ENCODE measurements at regions not wholly inside any gene's neighbourhood (a gene's known extent, or its start where the extent isn't known, plus 50 kb on each side); places are given as distances from the start of the nearest gene placed in this dataset.

DNA sequence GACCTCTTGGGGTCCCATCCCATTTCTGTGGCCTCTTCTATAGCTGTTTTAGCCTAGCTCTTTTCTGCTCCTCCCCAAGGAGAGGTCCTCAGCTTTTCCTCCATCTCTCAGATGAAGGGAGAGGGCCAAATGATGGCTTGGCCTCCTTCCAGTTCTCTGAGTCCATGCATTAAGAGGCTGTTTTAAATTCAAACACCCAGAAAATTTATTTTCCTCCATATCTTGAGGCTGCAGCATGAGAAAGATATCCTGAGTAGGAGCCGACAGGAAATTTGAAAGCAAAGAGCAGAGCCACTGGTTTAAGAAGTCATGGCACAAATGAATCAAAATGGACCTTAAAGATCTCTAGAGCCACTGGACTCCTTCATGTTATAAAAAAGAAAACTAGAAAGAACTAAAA lies 558.8 kb downstream of the MID1IP1 start:
- Histone ChIP-seq H2BK120ac (ENCODE audit: low read depth, low read length, poor library complexity, severe bottlenecking) (no peak overlapping the region), H3K23ac (ENCODE audit: insufficient read length, low read depth, low read length) (no peak overlapping the region), H2BK15ac (ENCODE audit: low read depth, low read length) (no peak overlapping the region), H3K14ac (ENCODE audit: insufficient read depth, low read length) (no peak overlapping the region), H3K27ac (ENCODE audit: insufficient read length, low read depth, low read length) (no peak overlapping the region), H3K18ac (ENCODE audit: insufficient read length, low read depth, low read length) (no peak overlapping the region), H3K79me1 (ENCODE audit: insufficient read depth, low read depth, low read length, poor library complexity, severe bottlenecking) (no peaks in the 10 kb centered on the region), H2BK5ac (ENCODE audit: insufficient read length, low read length) (no peak overlapping the region), H3K9ac (ENCODE audit: extremely low read depth, insufficient read length, low read length) (no peak overlapping the region), H3K4ac (ENCODE audit: low read depth, low read length) (no peak overlapping the region), H3K4me1 (ENCODE audit: insufficient read depth, low read length) (no peaks in the 10 kb centered on the region), H2BK20ac (ENCODE audit: low read depth, low read length, poor library complexity, severe bottlenecking) (no peak overlapping the region), H3T11ph (ENCODE audit: low read length) (no peak overlapping the region), H4K91ac (ENCODE audit: insufficient read length, low read depth, low read length) (no peak overlapping the region), H4K8ac (replicated peaks; ENCODE audit: insufficient read length, low read depth, low read length) (no peak overlapping the region), H3K4me2 (ENCODE audit: insufficient read depth, insufficient read length, low read length) (no peak overlapping the region), H4K20me1 (ENCODE audit: control insufficient read depth, insufficient read depth, insufficient read length) (no peaks in the 10 kb centered on the region), H2AK5ac (ENCODE audit: insufficient read length, low read length) (no peak overlapping the region), H4K5ac (ENCODE audit: insufficient read length, low read depth, low read length) (no peak overlapping the region), H3K23me2 (ENCODE audit: insufficient read length, low read depth, low read length, poor library complexity, severe bottlenecking) (no peaks in the 10 kb centered on the region), H3K9me3 (ENCODE audit: control insufficient read depth, low read depth, low read length) (no peaks in the 10 kb centered on the region), H2AFZ (ENCODE audit: low read length) (no peak overlapping the region), H3K79me2 (ENCODE audit: insufficient read depth, low read length) (no peaks in the 10 kb centered on the region), H3K56ac (ENCODE audit: insufficient read length, low read depth, low read length) (no peak overlapping the region), H2BK12ac (ENCODE audit: insufficient read length, low read depth, low read length) (no peak overlapping the region), H3K27me3 (ENCODE audit: insufficient read depth, low read length) (no peaks in the 10 kb centered on the region; the same call in 1 of the 2 replicates)
- H3K9me3 Mint-ChIP-seq, result peaks cover 63 to 71% of the 10 kb centered on the region in 2 experiments
- H3K27ac Mint-ChIP-seq, result no peak overlapping the region
- no CpG with 5 or more reads among the region's 1 CpG for WGBS (ENCODE audit: extremely low coverage, insufficient read length, low lambda C conversion rate)
- no peak overlapping the region for H3K4me3 Mint-ChIP-seq
- H3K36me3 Mint-ChIP-seq (ENCODE audit: insufficient read depth in 1 of 3, low read depth in 3 of 3), result peaks cover 0 to 3% (median 0%) of the 10 kb centered on the region in 3 experiments; a peak in 4 of 7 replicates
- DNase-seq, result no peak
- H3K4me1 Mint-ChIP-seq, result no peaks in the 10 kb centered on the region
- H3K27me3 Mint-ChIP-seq (ENCODE audit: low read depth), result no peaks in the 10 kb centered on the region; the same call in 1 of the 2 replicates
- TF ChIP-seq, protein P1, sequence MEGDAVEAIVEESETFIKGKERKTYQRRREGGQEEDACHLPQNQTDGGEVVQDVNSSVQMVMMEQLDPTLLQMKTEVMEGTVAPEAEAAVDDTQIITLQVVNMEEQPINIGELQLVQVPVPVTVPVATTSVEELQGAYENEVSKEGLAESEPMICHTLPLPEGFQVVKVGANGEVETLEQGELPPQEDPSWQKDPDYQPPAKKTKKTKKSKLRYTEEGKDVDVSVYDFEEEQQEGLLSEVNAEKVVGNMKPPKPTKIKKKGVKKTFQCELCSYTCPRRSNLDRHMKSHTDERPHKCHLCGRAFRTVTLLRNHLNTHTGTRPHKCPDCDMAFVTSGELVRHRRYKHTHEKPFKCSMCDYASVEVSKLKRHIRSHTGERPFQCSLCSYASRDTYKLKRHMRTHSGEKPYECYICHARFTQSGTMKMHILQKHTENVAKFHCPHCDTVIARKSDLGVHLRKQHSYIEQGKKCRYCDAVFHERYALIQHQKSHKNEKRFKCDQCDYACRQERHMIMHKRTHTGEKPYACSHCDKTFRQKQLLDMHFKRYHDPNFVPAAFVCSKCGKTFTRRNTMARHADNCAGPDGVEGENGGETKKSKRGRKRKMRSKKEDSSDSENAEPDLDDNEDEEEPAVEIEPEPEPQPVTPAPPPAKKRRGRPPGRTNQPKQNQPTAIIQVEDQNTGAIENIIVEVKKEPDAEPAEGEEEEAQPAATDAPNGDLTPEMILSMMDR (conservative IDR thresholded peaks at IDR 0.05), result no peak

Measured in H9 (cell line).